CD4-positive, CD25-positive, alpha-beta regulatory T cell (primary cell): ENCODE measurements at regions not wholly inside any gene's neighbourhood (a gene's known extent, or its start where the extent isn't known, plus 50 kb on each side); places are given as distances from the start of the nearest gene placed in this dataset.
A peak's percentile ranks its signal among the peaks of the same experiment; 100 is the strongest.

Source experiments
- ATAC-seq, 2 donors: fragments of 150-1000 bp; cut with Tn5 transposase; one replicate each; pipeline ENCODE4 v1.10.0; 2021; ENCODE audit warnings: low read depth in 2 of 2, moderate number of reproducible peaks in 2 of 2, moderate library complexity in 1 of 2
- DNase-seq, 3 donors: peaks; one replicate each; pipeline versions ENCODE4 v3.0.0 to v3.0.0-alpha.2; 2012 to 2022; ENCODE audit warnings: mixed read lengths in 1 of 3
- H3K27ac ChIP-seq: one replicate; pipeline ENCODE4 v1.7.0; 2013; ENCODE audit warnings: mild to moderate bottlenecking, low read length; ENCODE audit not compliant: insufficient read depth, poor library complexity, severe bottlenecking
- H3K27me3 ChIP-seq: one replicate; pipeline ENCODE4 v1.7.0; 2013; ENCODE audit warnings: low read length; ENCODE audit not compliant: control insufficient read depth, insufficient read depth
- H3K36me3 ChIP-seq: one replicate; pipeline ENCODE4 v1.7.0; 2013; ENCODE audit warnings: mild to moderate bottlenecking, low read length, moderate library complexity; ENCODE audit not compliant: control insufficient read depth, insufficient read depth
- H3K4me1 ChIP-seq: 2 replicates; pipeline ENCODE4 v1.7.0; 2013; ENCODE audit warnings: mild to moderate bottlenecking, low read length; ENCODE audit not compliant: insufficient read depth, control insufficient read depth, poor library complexity, severe bottlenecking
- H3K4me3 ChIP-seq: one replicate; pipeline ENCODE4 v1.7.0; 2013; ENCODE audit warnings: low read depth, mild to moderate bottlenecking, low read length, moderate library complexity
- H3K9me3 ChIP-seq, 2 experiments: 1 replicate in 1 of 2; 2 replicates in 1 of 2; pipeline ENCODE4 v1.7.0; 2013; ENCODE audit warnings: low read length in 2 of 2, mild to moderate bottlenecking in 1 of 2, moderate library complexity in 1 of 2; ENCODE audit not compliant: control insufficient read depth in 2 of 2
- H3K27ac Mint-ChIP-seq, 3 donors: one replicate each; pipeline ENCODE4 v1.8.0; 2020 to 2022; ENCODE audit warnings: mild to moderate bottlenecking in 3 of 3, mixed read lengths in 3 of 3, moderate library complexity in 2 of 3
- H3K27me3 Mint-ChIP-seq: one replicate; pipeline ENCODE4 v1.8.0; 2022; ENCODE audit warnings: mild to moderate bottlenecking, mixed read lengths
- H3K36me3 Mint-ChIP-seq: one replicate; pipeline ENCODE4 v1.8.0; 2020; ENCODE audit warnings: mixed read lengths
- H3K4me1 Mint-ChIP-seq, 4 donors: one replicate each; pipeline ENCODE4 v1.8.0; 2020 to 2022; ENCODE audit warnings: mixed read lengths in 4 of 4, mild to moderate bottlenecking in 1 of 4
- H3K4me3 Mint-ChIP-seq, 4 donors: one replicate each; pipeline ENCODE4 v1.8.0; 2020 to 2022; ENCODE audit warnings: mild to moderate bottlenecking in 4 of 4, mixed read lengths in 4 of 4, moderate library complexity in 3 of 4
- H3K9me3 Mint-ChIP-seq, 7 donors: one replicate each; pipeline ENCODE4 v1.8.0; 2020 to 2022; ENCODE audit warnings: mixed read lengths in 7 of 7, mild to moderate bottlenecking in 3 of 7, moderate library complexity in 2 of 7

GRCh38 chr1:67576474-67576873 is 108.5 kb upstream of the GADD45A start:
- H3K4me3 ChIP-seq: no peak overlapping the region
- Mint-ChIP-seq H3K9me3 (peaks cover 0 to 4% (median 0%) of the 10 kb centered on the region in 7 donors), H3K36me3 (no peaks in the 10 kb centered on the region), H3K27me3 (no peaks in the 10 kb centered on the region), H3K4me1 (no peaks in the 10 kb centered on the region), H3K4me3 (no peak overlapping the region), H3K27ac (no peak overlapping the region)
- H3K27ac ChIP-seq: no peak overlapping the region
- H3K4me1 ChIP-seq: no peaks in the 10 kb centered on the region
- no peaks in the 10 kb centered on the region for H3K9me3 ChIP-seq
- H3K36me3 ChIP-seq: no peaks in the 10 kb centered on the region
- H3K27me3 ChIP-seq: no peaks in the 10 kb centered on the region
- no peak for DNase-seq
- no peak for ATAC-seq

- H3K9me3 Mint-ChIP-seq: peaks cover 0 to 4% (median 0%) of the 10 kb centered on the region in 7 donors
- no peak for ATAC-seq
- H3K27ac Mint-ChIP-seq: no peak overlapping the region
Measured at GRCh38 chr1:67577646-67578045, 107.4 kb upstream of the GADD45A start.

GRCh38 chr1:67578397-67579020 is 106.5 kb upstream of the GADD45A start:
- Mint-ChIP-seq H3K9me3 (peaks cover 0 to 2% (median 0%) of the 10 kb centered on the region in 7 donors), H3K27me3 (no peaks in the 10 kb centered on the region), H3K4me3 (no peak overlapping the region), H3K27ac (no peak overlapping the region), H3K4me1 (no peaks in the 10 kb centered on the region), H3K36me3 (no peaks in the 10 kb centered on the region)
- Histone ChIP-seq H3K27me3 (no peaks in the 10 kb centered on the region), H3K9me3 (no peaks in the 10 kb centered on the region), H3K4me1 (no peaks in the 10 kb centered on the region), H3K36me3 (no peaks in the 10 kb centered on the region), H3K27ac (no peak overlapping the region), H3K4me3 (no peak overlapping the region)
- no peak for ATAC-seq
- DNase-seq: no peak

More at GRCh38 chr1:67577646-67578045, 107.4 kb upstream of the GADD45A start:
- H3K4me3 ChIP-seq: no peak overlapping the region
- no peaks in the 10 kb centered on the region for H3K4me1 ChIP-seq
- DNase-seq: no peak
- no peaks in the 10 kb centered on the region for H3K27me3 Mint-ChIP-seq
- H3K36me3 ChIP-seq: no peaks in the 10 kb centered on the region
- no peaks in the 10 kb centered on the region for H3K4me1 Mint-ChIP-seq
- H3K9me3 ChIP-seq: no peaks in the 10 kb centered on the region
- no peak overlapping the region for H3K27ac ChIP-seq
- H3K27me3 ChIP-seq: no peaks in the 10 kb centered on the region
- H3K36me3 Mint-ChIP-seq: no peaks in the 10 kb centered on the region
- no peak overlapping the region for H3K4me3 Mint-ChIP-seq

- no peaks in the 10 kb centered on the region for H3K36me3 Mint-ChIP-seq
- no peaks in the 10 kb centered on the region for H3K4me1 ChIP-seq
- no peak overlapping the region for H3K4me3 ChIP-seq
- H3K27ac Mint-ChIP-seq: no peak overlapping the region
- H3K9me3 ChIP-seq: no peaks in the 10 kb centered on the region
- ATAC-seq: no peak
- no peak for DNase-seq
- no peaks in the 10 kb centered on the region for H3K27me3 ChIP-seq
- no peak overlapping the region for H3K4me3 Mint-ChIP-seq
- no peaks in the 10 kb centered on the region for H3K36me3 ChIP-seq
- H3K27me3 Mint-ChIP-seq: no peaks in the 10 kb centered on the region
- H3K4me1 Mint-ChIP-seq: no peaks in the 10 kb centered on the region
- H3K9me3 Mint-ChIP-seq: peaks cover 0 to 2% (median 0%) of the 10 kb centered on the region in 7 donors
- no peak overlapping the region for H3K27ac ChIP-seq
Measured at GRCh38 chr1:67579623-67580394, 105.2 kb upstream of the GADD45A start.

GRCh38 chr1:67580691-67581403 is 104.2 kb upstream of the GADD45A start:
- ATAC-seq (no peak), DNase-seq (no peak)
- H3K4me3 ChIP-seq: no peak overlapping the region
- H3K27ac ChIP-seq: no peak overlapping the region
- peak overlapping the region in 1 of 3 donors; percentile 29 for H3K27ac Mint-ChIP-seq
- H3K4me1 ChIP-seq: no peaks in the 10 kb centered on the region
- H3K4me3 Mint-ChIP-seq: no peak overlapping the region
- no peaks in the 10 kb centered on the region for H3K36me3 Mint-ChIP-seq
- no peaks in the 10 kb centered on the region for H3K27me3 Mint-ChIP-seq
- no peaks in the 10 kb centered on the region for H3K27me3 ChIP-seq
- H3K4me1 Mint-ChIP-seq: no peaks in the 10 kb centered on the region
- no peaks in the 10 kb centered on the region for H3K36me3 ChIP-seq
- H3K9me3 Mint-ChIP-seq: peaks cover 0 to 2% (median 0%) of the 10 kb centered on the region in 7 donors
- no peaks in the 10 kb centered on the region for H3K9me3 ChIP-seq

- H3K36me3 Mint-ChIP-seq: no peaks in the 10 kb centered on the region
- DNase-seq (peak in 1 of 3 donors; percentile 24), ATAC-seq (no peak)
- Histone ChIP-seq H3K36me3 (no peaks in the 10 kb centered on the region), H3K9me3 (no peaks in the 10 kb centered on the region), H3K27ac (no peak overlapping the region), H3K4me3 (no peak overlapping the region), H3K4me1 (no peaks in the 10 kb centered on the region), H3K27me3 (no peaks in the 10 kb centered on the region)
- H3K9me3 Mint-ChIP-seq: peaks cover 0 to 2% (median 0%) of the 10 kb centered on the region in 7 donors
- no peak overlapping the region for H3K27ac Mint-ChIP-seq
- H3K4me1 Mint-ChIP-seq: no peaks in the 10 kb centered on the region
- H3K4me3 Mint-ChIP-seq: no peak overlapping the region
- no peaks in the 10 kb centered on the region for H3K27me3 Mint-ChIP-seq
Measured at GRCh38 chr1:67582625-67583461, 102.2 kb upstream of the GADD45A start.

GRCh38 chr1:67583462-67583950 is 101.5 kb upstream of the GADD45A start:
- Mint-ChIP-seq H3K4me1 (no peaks in the 10 kb centered on the region), H3K4me3 (no peak overlapping the region), H3K36me3 (no peaks in the 10 kb centered on the region), H3K9me3 (peaks cover 0 to 2% (median 0%) of the 10 kb centered on the region in 7 donors), H3K27ac (no peak overlapping the region), H3K27me3 (peaks cover 3% of the 10 kb centered on the region)
- no peaks in the 10 kb centered on the region for H3K36me3 ChIP-seq
- ATAC-seq: no peak
- no peaks in the 10 kb centered on the region for H3K4me1 ChIP-seq
- H3K27ac ChIP-seq: no peak overlapping the region
- DNase-seq: peak in 1 of 3 donors; percentile 7
- no peak overlapping the region for H3K4me3 ChIP-seq
- no peaks in the 10 kb centered on the region for H3K9me3 ChIP-seq
- H3K27me3 ChIP-seq: no peaks in the 10 kb centered on the region
